Stimulated activated CD8-positive, alpha-beta memory T cell treated with anti-CD3 and anti-CD28 coated beads, Interleukin-7, amount 100 ng/mL, for 48 hours (primary cell): ENCODE measurements at regions not wholly inside any gene's neighbourhood (a gene's known extent, or its start where the extent isn't known, plus 50 kb on each side); places are given as distances from the start of the nearest gene placed in this dataset.
"Not testable (repeated sequence)": the region's sequence is repeated elsewhere in the genome, so short reads cannot be mapped to it uniquely, and the experiment has no call there.

ENCODE experiments used
- DNase-seq, 2 donors: peaks; one replicate each; pipeline ENCODE4 v3.0.0-alpha.2; 2020; ENCODE audit warnings: low read depth in 1 of 2; ENCODE audit errors: extremely low read depth in 1 of 2

GRCh38 chr19:30102239-30102638 is 160.2 kb downstream of the URI1 start:
- no peak for DNase-seq

GRCh38 chr19:30102666-30103065 is 160.6 kb downstream of the URI1 start:
- no peak for DNase-seq

- DNase-seq = no peak
Observed at GRCh38 chr19:30103981-30104380, 161.9 kb downstream of the URI1 start.

- DNase-seq = no peak
Observed at GRCh38 chr19:30105316-30105715, 163.3 kb downstream of the URI1 start.

GRCh38 chr19:30105727-30106126 is 163.7 kb downstream of the URI1 start:
- no peak for DNase-seq

GRCh38 chr19:30106417-30107095 is 164.5 kb downstream of the URI1 start:
- DNase-seq = no peak

GRCh38 chr19:30107251-30107650 is 165.2 kb downstream of the URI1 start:
- DNase-seq = no peak

GRCh38 chr19:30109565-30109964 is 167.5 kb downstream of the URI1 start:
- DNase-seq = no peak

- no peak for DNase-seq
Observed at GRCh38 chr19:30111021-30111855, 169.2 kb downstream of the URI1 start.

GRCh38 chr19:30112171-30112570 is 170.1 kb downstream of the URI1 start:
- DNase-seq = no peak

GRCh38 chr19:30112666-30113065 is 170.6 kb downstream of the URI1 start:
- DNase-seq = no peak

GRCh38 chr19:30113186-30113585 is 171.1 kb downstream of the URI1 start:
- DNase-seq = no peak

GRCh38 chr19:30114095-30114494 is 172.1 kb downstream of the URI1 start:
- DNase-seq = not testable (repeated sequence)

GRCh38 chr19:30115947-30116346 is 173.9 kb downstream of the URI1 start:
- DNase-seq = no peak

- no peak for DNase-seq
Observed at GRCh38 chr19:30116530-30116929, 174.5 kb downstream of the URI1 start.

- no peak for DNase-seq
Observed at GRCh38 chr19:30116984-30117555, 175.0 kb downstream of the URI1 start.

- no peak for DNase-seq
Observed at GRCh38 chr19:30117636-30118145, 175.7 kb downstream of the URI1 start.

- DNase-seq = no peak
Observed at GRCh38 chr19:30118221-30118620, 176.2 kb downstream of the URI1 start.

GRCh38 chr19:30118760-30119159 is 176.7 kb downstream of the URI1 start:
- no peak for DNase-seq

- DNase-seq = no peak
Observed at GRCh38 chr19:30119180-30119908, 177.3 kb downstream of the URI1 start.

- no peak for DNase-seq
Observed at GRCh38 chr19:30120860-30121484, 178.9 kb downstream of the URI1 start.
